Endothelial cell of umbilical vein (primary cell): ENCODE measurements at regions not wholly inside any gene's neighbourhood (a gene's known extent, or its start where the extent isn't known, plus 50 kb on each side); places are given as distances from the start of the nearest gene placed in this dataset.

Experiments
- BruUV-seq: library from RNA; stranded (reverse); fragments of 400-500 nt; replicated peaks from 2 replicates; lab custom pipeline; 2021; lab: Mats Ljungman, UMichigan
- CTCF ChIA-PET: fragments of 300-600, 350-600 bp; sonication (Branson Sonifier 250); formaldehyde crosslinking; loops from one replicate; lab custom pipeline; 2021; ENCODE audit warnings: antibody characterized with exemption, inconsistent platforms; lab: Charles Lee
- POLR2A ChIA-PET: fragments of 300-600, 350-600 bp; sonication (Branson Sonifier 250); formaldehyde crosslinking; loops from one replicate; lab custom pipeline; 2021; ENCODE audit warnings: antibody characterized with exemption, inconsistent platforms; lab: Charles Lee
- DNase-seq: peaks from one replicate; pipeline ENCODE4 v3.0.0-alpha.2; 2011; ENCODE audit warnings: low read depth, low spot score
- FAIRE-seq: peaks from 2 replicates; lab custom pipeline; 2011; peaks lifted over from hg19 to GRCh38; lab: Jason Lieb, UNC
- H2AFZ ChIP-seq: 2 replicates; pipeline ENCODE4 v1.6.0; 2012; ENCODE audit warnings: low read depth, low read length, control low read depth, inconsistent platforms
- H3K27ac ChIP-seq: 2 replicates; pipeline ENCODE4 v1.5.1; 2011; ENCODE audit warnings: low read depth, mild to moderate bottlenecking, control low read depth, low read length, moderate library complexity; ENCODE audit not compliant: insufficient read depth
- H3K27me3 ChIP-seq, 2 experiments: 2 replicates each; pipeline versions ENCODE4 v1.6.0 to v1.6.1; 2011; ENCODE audit warnings: low read length in 2 of 2, mixed read lengths in 1 of 2; ENCODE audit not compliant: control insufficient read depth in 2 of 2, insufficient read depth in 2 of 2
- H3K36me3 ChIP-seq, 2 experiments: 2 replicates in 1 of 2; 3 replicates in 1 of 2; pipeline ENCODE4 v1.5.1; 2011; ENCODE audit warnings: low read length in 2 of 2, mild to moderate bottlenecking in 1 of 2, moderate library complexity in 1 of 2; ENCODE audit not compliant: control insufficient read depth in 2 of 2, insufficient read depth in 2 of 2; ENCODE audit errors: extremely low read depth in 1 of 2
- H3K4me1 ChIP-seq: 3 replicates; pipeline ENCODE4 v1.5.1; 2011; ENCODE audit warnings: mild to moderate bottlenecking, low read length; ENCODE audit not compliant: control insufficient read depth, insufficient read depth; ENCODE audit errors: extremely low read depth
- H3K4me2 ChIP-seq: 2 replicates; pipeline ENCODE4 v1.6.1; 2011; ENCODE audit warnings: low read length, control low read depth, mixed read lengths; ENCODE audit not compliant: insufficient read depth
- H3K4me3 ChIP-seq, 3 experiments: fragments of 200-600 bp in 1 of 3; sonication (generic), shearing (Covaris generic) in 1 of 3; replicated peaks in 1 of 3; 2 replicates each; pipeline ENCODE4 v1.5.1; 2011 to 2016; ENCODE audit warnings: control low read depth in 3 of 3, low read length in 3 of 3, mild to moderate bottlenecking in 2 of 3, inconsistent platforms in 1 of 3, low read depth in 1 of 3, moderate library complexity in 1 of 3; ENCODE audit not compliant: insufficient read depth in 1 of 3
- H3K79me2 ChIP-seq: 2 replicates; pipeline ENCODE4 v1.6.0; 2012; ENCODE audit warnings: low read length, inconsistent platforms; ENCODE audit not compliant: control insufficient read depth, insufficient read depth
- H3K9ac ChIP-seq: replicated peaks from 2 replicates; pipeline ENCODE3; 2011; ENCODE audit warnings: low read length, control low read depth; ENCODE audit not compliant: insufficient read depth; ENCODE audit errors: extremely low read depth
- H3K9me1 ChIP-seq: replicated peaks from 3 replicates; pipeline ENCODE4 v1.6.0; 2011; ENCODE audit warnings: mild to moderate bottlenecking, low read length; ENCODE audit not compliant: control insufficient read depth, insufficient read depth; ENCODE audit errors: extremely low read depth
- H3K9me3 ChIP-seq: replicated peaks from 2 replicates; pipeline ENCODE4 v1.5.1; 2012; ENCODE audit warnings: low read length, inconsistent platforms; ENCODE audit not compliant: control insufficient read depth, insufficient read depth
- H4K20me1 ChIP-seq: replicated peaks from 2 replicates; pipeline ENCODE3; 2011; ENCODE audit warnings: mild to moderate bottlenecking, low read length; ENCODE audit not compliant: control insufficient read depth, insufficient read depth; ENCODE audit errors: extremely low read depth
- EZH2 ChIP-seq: IDR thresholded peaks from 2 replicates; pipeline ENCODE4 v1.6.1; 2012; ENCODE audit warnings: borderline replicate concordance, low read depth, mild to moderate bottlenecking, moderate library complexity, low read length, inconsistent platforms; ENCODE audit not compliant: severe bottlenecking
- FOS ChIP-seq: IDR thresholded peaks from 2 replicates; pipeline ENCODE4 v1.6.1; 2011; ENCODE audit warnings: mild to moderate bottlenecking, low read length, moderate library complexity, borderline replicate concordance; ENCODE audit not compliant: insufficient read depth
- GATA2 ChIP-seq: IDR thresholded peaks from 2 replicates; pipeline ENCODE4 v1.7.0; 2011; ENCODE audit warnings: low read depth, mild to moderate bottlenecking, moderate library complexity, mixed read lengths, low read length; ENCODE audit not compliant: insufficient read length, insufficient read depth
- JUN ChIP-seq: IDR thresholded peaks from 2 replicates; pipeline ENCODE4 v1.6.1; 2011; ENCODE audit warnings: borderline replicate concordance, low read depth; ENCODE audit not compliant: insufficient read length, insufficient read depth
- MYC ChIP-seq: IDR thresholded peaks from one replicate; pipeline ENCODE4 v1.6.1; 2011; ENCODE audit warnings: mild to moderate bottlenecking, low read depth, low read length
- POLR2AphosphoS5 ChIP-seq: IDR thresholded peaks from 2 replicates; pipeline ENCODE4 v1.6.1; 2012; ENCODE audit warnings: low read depth, mild to moderate bottlenecking, control low read depth, low read length, moderate library complexity; ENCODE audit not compliant: insufficient read depth
- dilution Hi-C: fragments of 300-500 bp; cut with MboI; formaldehyde crosslinking; loops from one replicate; pipeline ENCODE4 v1.15.0; 2019; ENCODE audit warnings: low sequenced_read_pairs; ENCODE audit not compliant: extremely low pct_ligation_motif_present
- intact Hi-C: fragments of 100-400 bp; cut with micrococcal nuclease; formaldehyde crosslinking; loops from one replicate; pipeline ENCODE4 v1.10.0; 2022
- TF ChIP-seq, protein P1 (sequence below): IDR thresholded peaks from 2 replicates; pipeline ENCODE4 v1.6.1; 2011; ENCODE audit not compliant: insufficient read depth, insufficient read length
- TF ChIP-seq, protein P2 (sequence below), 2 donors: IDR thresholded peaks; 1 replicate in 1 of 2; 2 replicates in 1 of 2; pipeline ENCODE4 v1.5.1; 2011; ENCODE audit warnings: low read length in 2 of 2, mild to moderate bottlenecking in 2 of 2, moderate library complexity in 2 of 2, control low read depth in 1 of 2, inconsistent platforms in 1 of 2, low read depth in 1 of 2; ENCODE audit not compliant: insufficient read depth in 1 of 2; ENCODE audit errors: extremely low read depth in 1 of 2

DNA sequence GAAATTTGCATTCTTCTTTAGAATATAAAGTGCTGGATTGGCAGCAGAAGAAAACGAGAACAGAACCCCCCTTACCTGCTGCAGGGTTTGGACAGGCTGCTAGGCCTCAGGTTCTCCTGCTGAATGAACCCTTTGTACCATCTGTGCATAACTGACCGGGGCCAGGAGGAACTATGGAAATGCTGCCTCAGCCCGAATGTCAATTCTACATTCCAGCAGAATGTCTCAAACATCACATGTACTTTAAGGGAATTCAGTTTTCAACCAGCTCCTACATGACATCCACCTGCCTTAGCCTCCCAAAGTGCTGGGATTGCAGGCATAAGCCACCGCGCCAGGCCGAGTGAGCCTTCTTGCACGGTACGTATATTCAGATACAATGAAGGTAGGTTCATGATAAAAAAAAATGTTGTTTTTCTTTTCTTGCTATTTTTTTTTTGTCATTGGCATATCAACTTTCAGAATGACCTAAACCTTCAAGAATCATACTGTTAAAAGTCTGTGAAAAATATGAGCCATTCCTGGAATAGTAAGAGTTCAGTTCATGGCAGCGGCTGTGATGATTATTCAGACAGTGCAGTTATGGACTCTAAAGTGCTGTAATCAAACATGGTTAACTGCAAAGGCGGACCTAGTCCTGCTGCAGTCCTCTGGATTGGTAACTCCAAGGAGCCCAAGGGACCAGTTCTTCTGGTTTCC lies 84.4 kb upstream of the TNS3 start:
- CTCF ChIA-PET: no interaction called here
- H3K9ac ChIP-seq: no peak overlapping the region

More for the DNA sequence above, 84.4 kb upstream of the TNS3 start:
- no peak for DNase-seq
- FAIRE-seq: no peak
- Histone ChIP-seq H3K9me1 (no peaks in the 10 kb centered on the region), H3K9me3 (no peaks in the 10 kb centered on the region), H3K79me2 (no peaks in the 10 kb centered on the region), H3K4me1 (no peaks in the 10 kb centered on the region), H3K27me3 (no peaks in the 10 kb centered on the region), H3K36me3 (no peaks in the 10 kb centered on the region), H2AFZ (no peak overlapping the region), H3K4me3 (no peak overlapping the region), H3K27ac (no peak overlapping the region), H3K4me2 (no peak overlapping the region), H4K20me1 (no peaks in the 10 kb centered on the region)
- no peak for TF ChIP-seq FOS
- TF ChIP-seq GATA2: no peak
- TF ChIP-seq POLR2AphosphoS5: no peak
- no peak for TF ChIP-seq EZH2
- TF ChIP-seq, protein P1, sequence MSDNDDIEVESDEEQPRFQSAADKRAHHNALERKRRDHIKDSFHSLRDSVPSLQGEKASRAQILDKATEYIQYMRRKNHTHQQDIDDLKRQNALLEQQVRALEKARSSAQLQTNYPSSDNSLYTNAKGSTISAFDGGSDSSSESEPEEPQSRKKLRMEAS: no peak
- TF ChIP-seq JUN: no peak
- TF ChIP-seq MYC: no peak
- TF ChIP-seq, protein P2, sequence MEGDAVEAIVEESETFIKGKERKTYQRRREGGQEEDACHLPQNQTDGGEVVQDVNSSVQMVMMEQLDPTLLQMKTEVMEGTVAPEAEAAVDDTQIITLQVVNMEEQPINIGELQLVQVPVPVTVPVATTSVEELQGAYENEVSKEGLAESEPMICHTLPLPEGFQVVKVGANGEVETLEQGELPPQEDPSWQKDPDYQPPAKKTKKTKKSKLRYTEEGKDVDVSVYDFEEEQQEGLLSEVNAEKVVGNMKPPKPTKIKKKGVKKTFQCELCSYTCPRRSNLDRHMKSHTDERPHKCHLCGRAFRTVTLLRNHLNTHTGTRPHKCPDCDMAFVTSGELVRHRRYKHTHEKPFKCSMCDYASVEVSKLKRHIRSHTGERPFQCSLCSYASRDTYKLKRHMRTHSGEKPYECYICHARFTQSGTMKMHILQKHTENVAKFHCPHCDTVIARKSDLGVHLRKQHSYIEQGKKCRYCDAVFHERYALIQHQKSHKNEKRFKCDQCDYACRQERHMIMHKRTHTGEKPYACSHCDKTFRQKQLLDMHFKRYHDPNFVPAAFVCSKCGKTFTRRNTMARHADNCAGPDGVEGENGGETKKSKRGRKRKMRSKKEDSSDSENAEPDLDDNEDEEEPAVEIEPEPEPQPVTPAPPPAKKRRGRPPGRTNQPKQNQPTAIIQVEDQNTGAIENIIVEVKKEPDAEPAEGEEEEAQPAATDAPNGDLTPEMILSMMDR (IDR thresholded peaks at IDR 0.05; ENCODE audit: extremely low read depth in 1 of 2, insufficient read depth in 1 of 2, low read depth in 1 of 2, low read length in 2 of 2): no peak
- intact Hi-C loops (no loop called here), dilution Hi-C loops (no loop called here)
- no TSS peak for BruUV-seq
- POLR2A ChIA-PET: no interaction called here
